Activated CD4-positive, alpha-beta T cell treated with anti-CD3 and anti-CD28 coated beads, Interleukin-2, amount 10 ng/mL, durations not matched to agents 7 days and 5 days (primary cell): ENCODE measurements at regions not wholly inside any gene's neighbourhood (a gene's known extent, or its start where the extent isn't known, plus 50 kb on each side); places are given as distances from the start of the nearest gene placed in this dataset.

Experiments
- CTCF ChIA-PET: fragments of 350-600 bp; sonication (Branson Sonifier 250); formaldehyde crosslinking; loops from one replicate; lab custom pipeline; 2021; ENCODE audit warnings: antibody characterized with exemption; lab: Charles Lee
- POLR2A ChIA-PET: fragments of 350-600 bp; sonication (Branson Sonifier 250); formaldehyde crosslinking; loops from one replicate; lab custom pipeline; 2021; ENCODE audit warnings: antibody characterized with exemption; lab: Charles Lee
- DNase-seq: peaks from one replicate; pipeline ENCODE4 v3.0.0-alpha.2; 2020
- H3K27ac Mint-ChIP-seq: one replicate; pipeline ENCODE4 v1.8.0; 2021; ENCODE audit warnings: mild to moderate bottlenecking, moderate library complexity, mixed read lengths
- H3K27me3 Mint-ChIP-seq: one replicate; pipeline ENCODE4 v1.8.0; 2021; ENCODE audit warnings: mixed read lengths
- H3K36me3 Mint-ChIP-seq: one replicate; pipeline ENCODE4 v1.8.0; 2021; ENCODE audit warnings: low read depth, mixed read lengths
- H3K4me1 Mint-ChIP-seq: one replicate; pipeline ENCODE4 v1.8.0; 2021; ENCODE audit warnings: mixed read lengths
- H3K4me3 Mint-ChIP-seq: one replicate; pipeline ENCODE4 v1.8.0; 2021; ENCODE audit warnings: mild to moderate bottlenecking, moderate library complexity, mixed read lengths
- H3K9me3 Mint-ChIP-seq: one replicate; pipeline ENCODE4 v1.8.0; 2021; ENCODE audit warnings: mixed read lengths

DNA sequence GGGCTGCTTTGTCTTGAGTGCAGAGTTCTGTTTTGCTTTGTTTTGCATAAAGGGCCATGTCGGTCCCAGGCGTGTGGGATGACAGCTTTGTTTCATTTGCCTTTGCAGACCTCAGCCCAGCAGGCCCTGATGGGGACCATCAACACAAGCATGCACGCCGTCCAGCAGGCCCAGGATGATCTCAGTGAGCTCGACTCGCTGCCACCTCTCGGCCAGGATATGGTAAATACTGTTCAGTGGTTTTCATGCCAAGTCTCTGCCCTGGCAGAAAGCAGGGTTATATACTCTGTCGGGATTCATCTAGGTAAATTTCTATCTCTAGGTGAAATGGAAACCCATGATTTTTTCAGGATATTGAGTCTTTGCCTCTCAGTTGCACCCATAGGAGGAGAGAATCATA is 343.9 kb upstream of the TPM1 start:
- H3K9me3 Mint-ChIP-seq = no peaks in the 10 kb centered on the region
- POLR2A ChIA-PET = no interaction called here
- CTCF ChIA-PET = interaction anchor here (0.8 kb wide), 1 partner anchor 10 kb away, joined by 5 read pairs; no protein-coding TSS in a partner anchor
- DNase-seq = no peak
- no peaks in the 10 kb centered on the region for H3K4me1 Mint-ChIP-seq
- H3K36me3 Mint-ChIP-seq = no peaks in the 10 kb centered on the region
- H3K4me3 Mint-ChIP-seq = no peak overlapping the region
- no peaks in the 10 kb centered on the region for H3K27me3 Mint-ChIP-seq
- H3K27ac Mint-ChIP-seq = no peak overlapping the region

DNA sequence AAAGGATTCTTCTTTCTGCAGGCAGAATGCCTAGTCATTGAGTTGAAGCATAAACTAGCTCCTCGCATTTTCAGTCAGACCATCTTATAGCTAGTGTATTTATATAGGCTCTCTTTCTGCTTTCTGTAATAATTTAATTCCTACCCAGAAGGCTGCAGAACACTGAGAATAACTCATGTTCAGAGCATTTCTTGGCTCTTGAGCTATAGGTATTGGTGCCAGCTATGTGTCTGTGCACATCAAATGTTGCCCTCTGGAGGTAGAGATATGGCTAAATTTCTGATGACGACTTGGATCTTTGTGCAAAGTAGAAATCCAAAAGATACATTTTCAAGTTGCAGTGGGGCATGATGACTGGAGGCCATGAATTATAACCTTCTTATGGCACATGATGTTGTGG is 336.2 kb upstream of the TPM1 start:
- DNase-seq = no peak
- H3K4me3 Mint-ChIP-seq = no peak overlapping the region
- ChIA-PET POLR2A (no interaction called here), CTCF (interaction anchor here (0.7 to 1.2 kb wide), 2 partner anchors 36 to 157 kb away, joined by 3 read pairs; no protein-coding TSS in a partner anchor)
- no peaks in the 10 kb centered on the region for H3K27me3 Mint-ChIP-seq
- H3K27ac Mint-ChIP-seq = no peak overlapping the region
- H3K9me3 Mint-ChIP-seq = no peaks in the 10 kb centered on the region
- no peaks in the 10 kb centered on the region for H3K4me1 Mint-ChIP-seq
- H3K36me3 Mint-ChIP-seq = no peaks in the 10 kb centered on the region

DNA sequence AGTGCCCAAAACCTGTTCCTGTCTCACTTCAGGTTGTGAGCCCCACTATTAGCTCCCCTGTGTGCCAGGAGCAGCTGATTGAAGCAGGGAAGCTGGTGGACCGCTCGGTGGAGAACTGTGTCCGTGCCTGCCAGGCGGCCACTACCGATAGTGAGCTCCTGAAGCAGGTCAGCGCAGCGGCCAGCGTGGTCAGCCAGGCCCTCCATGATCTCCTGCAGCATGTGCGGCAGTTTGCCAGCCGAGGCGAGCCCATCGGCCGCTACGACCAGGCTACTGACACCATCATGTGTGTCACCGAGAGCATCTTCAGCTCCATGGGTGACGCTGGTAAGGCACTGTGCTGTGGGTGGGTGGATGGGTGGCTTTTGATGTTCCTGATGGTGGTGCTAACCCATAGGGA is 334.1 kb upstream of the TPM1 start:
- Mint-ChIP-seq H3K9me3 (no peaks in the 10 kb centered on the region), H3K4me1 (no peaks in the 10 kb centered on the region), H3K27ac (no peak overlapping the region), H3K36me3 (no peaks in the 10 kb centered on the region), H3K4me3 (no peak overlapping the region), H3K27me3 (no peaks in the 10 kb centered on the region)
- POLR2A ChIA-PET = no interaction called here
- DNase-seq = no peak
- CTCF ChIA-PET = no interaction called here

DNA sequence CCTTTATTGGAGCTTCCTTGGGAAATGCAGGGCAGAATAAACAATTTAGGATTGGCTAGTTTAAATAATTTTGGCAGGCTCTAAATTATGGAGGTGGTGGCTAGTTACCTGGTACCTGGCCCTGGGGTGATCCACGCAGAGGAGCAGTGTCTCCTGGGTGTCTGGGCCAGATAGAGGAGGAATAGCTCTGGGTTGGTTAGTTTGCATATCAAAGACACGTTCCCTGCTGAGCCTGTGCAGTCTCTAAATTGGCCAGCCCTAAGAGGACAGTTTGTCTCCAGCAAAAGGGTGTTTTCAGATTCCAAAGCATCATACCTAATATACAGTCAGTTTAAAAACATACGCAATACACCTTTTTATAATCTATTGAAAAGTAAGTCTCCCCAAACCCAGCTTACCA is 333.3 kb upstream of the TPM1 start:
- no peak overlapping the region for H3K4me3 Mint-ChIP-seq
- ChIA-PET CTCF (no interaction called here), POLR2A (no interaction called here)
- DNase-seq = no peak
- no peaks in the 10 kb centered on the region for H3K4me1 Mint-ChIP-seq
- H3K27ac Mint-ChIP-seq = no peak overlapping the region
- H3K9me3 Mint-ChIP-seq = no peaks in the 10 kb centered on the region
- H3K27me3 Mint-ChIP-seq = no peaks in the 10 kb centered on the region
- no peaks in the 10 kb centered on the region for H3K36me3 Mint-ChIP-seq

DNA sequence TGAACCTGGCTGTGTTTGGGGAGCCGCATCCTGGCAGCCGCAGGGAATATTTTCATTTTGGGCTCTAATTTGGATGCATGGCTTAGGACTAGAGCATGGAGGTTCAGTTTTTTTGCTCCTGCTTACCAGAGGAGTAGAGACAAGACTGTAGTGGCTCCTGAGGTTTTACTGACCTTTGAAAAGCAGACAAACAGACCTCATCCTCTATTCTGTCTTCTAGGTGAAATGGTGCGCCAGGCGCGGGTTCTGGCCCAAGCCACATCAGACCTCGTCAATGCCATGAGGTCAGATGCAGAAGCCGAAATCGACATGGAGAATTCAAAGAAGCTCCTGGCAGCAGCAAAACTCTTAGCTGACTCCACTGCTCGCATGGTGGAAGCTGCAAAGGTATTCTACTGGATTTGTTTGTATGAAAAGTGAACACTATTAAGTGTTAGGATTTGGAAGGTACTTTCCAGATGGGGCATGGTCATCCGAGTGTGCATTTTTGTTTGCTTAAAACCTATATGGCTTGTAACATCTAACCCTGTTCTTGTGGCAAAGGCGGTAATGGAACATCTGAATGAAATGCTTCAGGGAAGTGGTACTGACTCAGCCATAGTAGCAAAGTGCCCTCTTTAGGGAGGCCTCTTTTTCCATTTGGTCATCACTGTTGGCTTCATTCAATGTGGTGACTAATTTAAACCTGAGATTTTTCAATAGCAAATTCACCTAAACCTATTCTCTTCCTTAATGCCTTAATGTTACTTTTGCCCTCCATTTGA is 330.7 kb upstream of the TPM1 start:
- Mint-ChIP-seq H3K4me3 (no peak overlapping the region), H3K4me1 (no peaks in the 10 kb centered on the region), H3K9me3 (no peaks in the 10 kb centered on the region), H3K27ac (no peak overlapping the region), H3K36me3 (no peaks in the 10 kb centered on the region), H3K27me3 (no peaks in the 10 kb centered on the region)
- CTCF ChIA-PET = no interaction called here
- POLR2A ChIA-PET = no interaction called here
- DNase-seq = no peak

DNA sequence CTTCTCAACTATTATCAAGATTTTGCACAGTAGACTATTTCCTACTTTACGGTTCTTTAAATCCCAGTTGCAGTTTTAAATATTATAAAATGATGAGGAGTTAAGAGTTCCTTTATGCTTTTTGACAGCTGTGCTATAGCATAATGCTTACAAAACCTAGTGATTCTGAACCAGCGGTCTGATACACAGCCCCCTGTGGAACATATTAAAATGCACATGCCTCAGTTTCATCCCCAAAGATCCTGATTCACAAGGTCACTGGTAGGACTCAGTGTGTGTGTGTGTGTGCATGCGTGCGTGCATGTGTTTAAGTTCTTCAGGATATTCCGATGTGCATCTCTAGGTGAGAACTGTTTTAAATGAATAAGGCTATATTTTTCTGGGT is 330.1 kb upstream of the TPM1 start:
- Mint-ChIP-seq H3K4me3 (no peak overlapping the region), H3K27ac (no peak overlapping the region), H3K36me3 (no peaks in the 10 kb centered on the region), H3K27me3 (no peaks in the 10 kb centered on the region), H3K9me3 (no peaks in the 10 kb centered on the region), H3K4me1 (no peaks in the 10 kb centered on the region)
- ChIA-PET CTCF (no interaction called here), POLR2A (no interaction called here)
- DNase-seq = no peak

DNA sequence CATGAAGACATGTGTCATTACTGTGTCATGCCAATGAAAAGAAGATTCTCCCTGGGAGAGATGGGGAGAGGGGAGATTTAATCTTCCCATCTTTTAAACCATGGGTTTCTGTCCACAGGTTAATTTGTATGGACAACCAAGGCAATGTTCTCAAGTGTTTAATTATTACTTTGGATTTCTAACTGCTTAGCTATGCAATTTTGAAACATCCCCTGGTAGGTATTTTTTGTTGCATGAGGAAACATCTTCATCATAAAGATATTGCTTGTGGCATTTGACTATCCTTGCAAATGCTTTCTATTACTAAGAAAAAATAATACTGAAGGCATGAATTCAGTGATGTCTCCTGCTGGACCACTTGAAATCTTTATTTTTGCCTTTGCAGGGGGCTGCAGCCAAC is 326.6 kb upstream of the TPM1 start:
- H3K36me3 Mint-ChIP-seq = no peaks in the 10 kb centered on the region
- no peaks in the 10 kb centered on the region for H3K4me1 Mint-ChIP-seq
- H3K27ac Mint-ChIP-seq = no peak overlapping the region
- ChIA-PET CTCF (no interaction called here), POLR2A (no interaction called here)
- no peaks in the 10 kb centered on the region for H3K9me3 Mint-ChIP-seq
- DNase-seq = no peak
- H3K4me3 Mint-ChIP-seq = no peak overlapping the region
- no peaks in the 10 kb centered on the region for H3K27me3 Mint-ChIP-seq

DNA sequence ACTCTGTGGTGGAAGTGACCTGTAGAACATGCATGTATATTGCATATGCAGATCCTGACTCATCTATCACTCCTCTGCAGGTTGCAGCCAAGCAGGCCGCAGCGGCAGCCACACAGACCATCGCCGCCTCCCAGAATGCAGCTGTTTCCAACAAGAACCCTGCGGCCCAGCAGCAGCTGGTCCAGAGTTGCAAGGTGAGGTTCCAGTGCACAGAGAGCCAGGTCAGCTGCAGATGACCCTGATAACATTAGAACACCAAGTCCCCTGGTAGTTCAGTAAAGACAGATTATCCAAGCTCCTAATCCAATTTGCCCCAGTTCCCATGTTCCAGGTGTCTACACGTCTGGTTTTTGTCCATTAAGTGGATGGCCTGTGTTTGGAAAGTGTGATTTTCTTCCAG is 325.1 kb upstream of the TPM1 start:
- CTCF ChIA-PET = no interaction called here
- Mint-ChIP-seq H3K27me3 (no peaks in the 10 kb centered on the region), H3K36me3 (no peaks in the 10 kb centered on the region)

DNA sequence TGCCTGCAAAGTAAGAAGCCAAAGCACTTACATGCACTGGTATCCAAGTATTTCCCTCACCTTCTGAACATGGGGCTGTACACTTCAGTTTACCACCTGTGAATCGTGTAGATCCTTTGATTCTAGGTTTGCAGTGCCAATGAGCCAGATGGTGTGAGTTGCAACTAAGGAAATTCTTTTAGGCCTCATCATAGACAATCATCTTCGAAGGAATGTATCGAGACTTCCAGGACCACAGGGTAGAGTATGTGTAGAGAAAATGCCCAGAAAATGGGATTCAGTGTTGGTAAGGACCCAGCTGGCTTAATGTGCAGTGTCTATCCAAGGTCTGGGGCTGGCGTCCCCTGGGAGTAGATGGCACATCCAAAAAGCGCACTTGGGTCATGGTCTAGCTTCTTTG is 323.2 kb upstream of the TPM1 start:
- POLR2A ChIA-PET = no interaction called here
- CTCF ChIA-PET = interaction anchor here (0.6 kb wide), 1 partner anchor 252 kb away, joined by 4 read pairs; no protein-coding TSS in a partner anchor

More for the DNA sequence above, 325.1 kb upstream of the TPM1 start:
- no peak overlapping the region for H3K27ac Mint-ChIP-seq
- H3K4me3 Mint-ChIP-seq = no peak overlapping the region
- no peaks in the 10 kb centered on the region for H3K4me1 Mint-ChIP-seq
- no peaks in the 10 kb centered on the region for H3K9me3 Mint-ChIP-seq
- no peak for DNase-seq
- POLR2A ChIA-PET = no interaction called here

DNA sequence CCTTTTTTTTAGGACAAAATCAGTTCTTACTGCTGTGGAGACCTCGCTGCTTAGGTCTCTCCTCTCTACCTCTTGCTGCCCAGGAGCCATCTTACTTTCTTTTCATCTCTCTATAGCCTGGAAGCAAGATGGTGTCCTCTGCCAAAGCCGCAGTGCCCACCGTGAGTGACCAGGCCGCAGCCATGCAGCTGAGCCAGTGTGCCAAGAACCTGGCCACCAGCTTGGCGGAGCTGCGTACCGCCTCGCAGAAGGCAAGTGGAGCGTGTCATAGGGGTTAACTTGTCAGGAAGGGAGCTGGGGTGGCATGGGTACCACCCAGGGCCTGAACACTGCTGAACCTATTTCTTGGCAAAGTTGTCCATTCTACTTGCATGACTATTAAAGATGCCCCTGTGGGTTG is 320.3 kb upstream of the TPM1 start:
- Mint-ChIP-seq H3K36me3 (no peaks in the 10 kb centered on the region), H3K4me1 (no peaks in the 10 kb centered on the region), H3K4me3 (no peak overlapping the region), H3K9me3 (no peaks in the 10 kb centered on the region), H3K27ac (no peak overlapping the region), H3K27me3 (peaks cover under 1% of the 10 kb centered on the region)
- no peak for DNase-seq
- ChIA-PET POLR2A (no interaction called here), CTCF (interaction anchor here (1.0 kb wide), 1 partner anchor 20 kb away, joined by 3 read pairs; no protein-coding TSS in a partner anchor)

More for the DNA sequence above, 323.2 kb upstream of the TPM1 start:
- no peak overlapping the region for H3K27ac Mint-ChIP-seq
- no peaks in the 10 kb centered on the region for H3K36me3 Mint-ChIP-seq
- no peak for DNase-seq
- H3K27me3 Mint-ChIP-seq = no peaks in the 10 kb centered on the region
- no peak overlapping the region for H3K4me3 Mint-ChIP-seq
- H3K9me3 Mint-ChIP-seq = no peaks in the 10 kb centered on the region
- no peaks in the 10 kb centered on the region for H3K4me1 Mint-ChIP-seq

DNA sequence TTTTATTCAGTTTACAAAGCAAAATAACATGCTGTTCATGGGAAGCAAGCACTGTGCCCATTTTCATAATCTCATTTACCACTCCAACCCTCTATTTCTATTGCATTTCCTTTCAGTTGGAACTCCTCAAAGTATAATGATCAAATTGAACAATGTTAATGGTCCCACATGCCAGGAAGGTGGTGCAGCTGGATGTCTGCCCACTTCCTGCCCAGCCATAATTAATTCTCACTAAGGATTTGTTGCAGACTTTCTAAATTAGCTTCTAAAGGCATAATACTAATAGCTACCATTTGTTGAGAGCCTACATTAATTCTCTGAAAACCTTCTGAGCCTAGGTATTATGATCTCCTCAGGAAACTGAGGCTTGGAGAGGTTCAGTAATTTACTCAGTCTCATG is 316.1 kb upstream of the TPM1 start:
- no peak overlapping the region for H3K4me3 Mint-ChIP-seq
- H3K27me3 Mint-ChIP-seq = peaks cover 17% of the 10 kb centered on the region
- ChIA-PET POLR2A (no interaction called here), CTCF (no interaction called here)
- H3K27ac Mint-ChIP-seq = no peak overlapping the region
- DNase-seq = no peak
- no peaks in the 10 kb centered on the region for H3K4me1 Mint-ChIP-seq
- no peaks in the 10 kb centered on the region for H3K36me3 Mint-ChIP-seq
- no peaks in the 10 kb centered on the region for H3K9me3 Mint-ChIP-seq

DNA sequence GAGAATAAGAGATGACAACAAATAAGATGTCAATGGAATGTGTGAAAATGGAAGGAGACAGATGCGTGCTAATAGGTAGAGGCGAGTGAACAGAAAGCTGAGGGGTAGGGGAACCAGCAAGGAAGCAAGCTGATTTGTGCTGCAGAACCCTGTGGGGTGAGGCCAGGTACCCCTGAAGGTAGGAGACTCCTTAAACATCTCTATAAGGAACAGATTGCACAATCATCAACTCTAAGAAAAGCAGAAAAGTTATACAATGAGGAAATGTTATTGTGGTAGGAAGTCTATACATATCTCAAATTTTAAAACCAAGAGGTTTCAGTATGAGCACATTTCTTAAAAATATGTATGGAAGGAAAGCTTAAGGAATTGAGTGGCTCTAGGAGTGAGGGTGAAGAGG is 315.0 kb upstream of the TPM1 start:
- Mint-ChIP-seq H3K27ac (no peak overlapping the region), H3K36me3 (no peaks in the 10 kb centered on the region), H3K4me1 (no peaks in the 10 kb centered on the region), H3K4me3 (no peak overlapping the region), H3K27me3 (peaks cover 17% of the 10 kb centered on the region), H3K9me3 (no peaks in the 10 kb centered on the region)
- DNase-seq = no peak
- CTCF ChIA-PET = no interaction called here
- POLR2A ChIA-PET = no interaction called here

DNA sequence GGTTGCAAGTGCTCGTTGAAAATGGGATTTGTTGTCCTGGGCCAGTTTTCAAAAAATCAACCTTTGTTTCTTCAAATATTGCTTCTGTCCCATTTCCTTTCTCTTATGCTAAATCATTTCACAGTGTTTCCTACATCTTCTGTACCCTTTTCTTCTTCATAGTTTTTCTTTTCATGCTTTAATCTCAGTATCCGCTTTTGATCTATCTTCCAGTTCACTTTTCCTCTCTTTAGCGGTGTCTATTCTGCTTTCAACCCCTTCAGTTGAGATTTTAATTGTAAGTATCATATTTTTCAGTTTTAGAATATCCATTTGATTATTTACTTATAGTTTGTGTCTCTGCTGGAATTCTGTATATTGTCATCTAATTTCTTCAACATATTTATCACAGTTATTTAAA is 311.7 kb upstream of the TPM1 start:
- Mint-ChIP-seq H3K4me1 (no peaks in the 10 kb centered on the region), H3K9me3 (no peaks in the 10 kb centered on the region), H3K27me3 (peaks cover 17% of the 10 kb centered on the region), H3K27ac (no peak overlapping the region), H3K36me3 (no peaks in the 10 kb centered on the region), H3K4me3 (no peak overlapping the region)
- no peak for DNase-seq
- ChIA-PET POLR2A (no interaction called here), CTCF (no interaction called here)

DNA sequence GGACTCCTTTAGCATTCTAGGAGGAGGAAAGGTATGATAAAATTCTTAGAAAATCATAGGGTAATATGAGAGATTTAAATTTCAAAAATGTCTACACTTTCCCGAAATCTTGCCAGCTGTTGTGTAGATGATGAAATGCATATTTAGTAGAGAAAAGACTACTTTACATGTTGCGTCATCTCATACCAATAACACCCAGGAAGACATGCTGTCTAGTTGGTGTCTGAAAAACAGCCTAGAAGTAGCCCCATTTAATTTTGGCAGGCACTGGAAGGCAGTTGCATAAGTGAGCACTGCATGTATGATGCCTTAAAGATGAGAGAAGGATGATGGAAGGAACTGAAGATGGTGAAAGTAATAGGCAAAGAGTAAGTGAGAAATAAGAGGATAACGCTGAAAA is 310.5 kb upstream of the TPM1 start:
- no peaks in the 10 kb centered on the region for H3K4me1 Mint-ChIP-seq
- H3K27ac Mint-ChIP-seq = no peak overlapping the region
- peaks cover 17% of the 10 kb centered on the region for H3K27me3 Mint-ChIP-seq
- no peak for DNase-seq
- H3K36me3 Mint-ChIP-seq = no peaks in the 10 kb centered on the region
- no peak overlapping the region for H3K4me3 Mint-ChIP-seq
- CTCF ChIA-PET = interaction anchor here (0.7 to 1.0 kb wide), 2 partner anchors 10 to 40 kb away, joined by 3 read pairs; no protein-coding TSS in a partner anchor
- POLR2A ChIA-PET = no interaction called here
- H3K9me3 Mint-ChIP-seq = no peaks in the 10 kb centered on the region
